Activated B cell treated with CpG ODN at 0.5 μM for 24 hours (primary cell): ENCODE measurements at regions not wholly inside any gene's neighbourhood (a gene's known extent, or its start where the extent isn't known, plus 50 kb on each side); places are given as distances from the start of the nearest gene placed in this dataset.
"Not testable (repeated sequence)": the region's sequence is repeated elsewhere in the genome, so short reads cannot be mapped to it uniquely, and the experiment has no call there.

Experiments
- ATAC-seq: fragments of 200-7000 bp; cut with Tn5 transposase; one replicate; pipeline ENCODE4 v1.10.0; 2021; ENCODE audit warnings: low read depth, mild to moderate bottlenecking, moderate library complexity
- CTCF ChIA-PET: fragments of 350-600 bp; sonication (Branson Sonifier 250); formaldehyde crosslinking; loops from one replicate; lab custom pipeline; 2021; ENCODE audit warnings: antibody characterized with exemption; lab: Charles Lee
- POLR2A ChIA-PET: fragments of 350-600 bp; sonication (Branson Sonifier 250); formaldehyde crosslinking; loops from one replicate; lab custom pipeline; 2021; ENCODE audit warnings: antibody characterized with exemption; lab: Charles Lee
- DNase-seq: peaks from one replicate; pipeline ENCODE4 v3.0.0; 2022
- H3K27ac Mint-ChIP-seq: one replicate; pipeline ENCODE4 v1.8.0; 2020; ENCODE audit warnings: mixed read lengths
- H3K27me3 Mint-ChIP-seq: one replicate; pipeline ENCODE4 v1.8.0; 2021; ENCODE audit warnings: mixed read lengths
- H3K36me3 Mint-ChIP-seq: one replicate; pipeline ENCODE4 v1.8.0; 2021; ENCODE audit warnings: low read depth, mixed read lengths
- H3K4me1 Mint-ChIP-seq: one replicate; pipeline ENCODE4 v1.8.0; 2021; ENCODE audit warnings: mixed read lengths
- H3K4me3 Mint-ChIP-seq: one replicate; pipeline ENCODE4 v1.8.0; 2020; ENCODE audit warnings: mild to moderate bottlenecking, mixed read lengths
- H3K9me3 Mint-ChIP-seq: one replicate; pipeline ENCODE4 v1.8.0; 2020; ENCODE audit warnings: mixed read lengths
- intact Hi-C: fragments of 100-400 bp; cut with micrococcal nuclease; formaldehyde crosslinking; loops from one replicate; pipeline ENCODE4 v1.15.1; 2024
- TF ChIP-seq, protein P1 (sequence below): fragments of 200-600 bp; IDR thresholded peaks from one replicate; pipeline ENCODE4 v1.8.0; 2022; ENCODE audit warnings: antibody characterized with exemption, mild to moderate bottlenecking

DNA sequence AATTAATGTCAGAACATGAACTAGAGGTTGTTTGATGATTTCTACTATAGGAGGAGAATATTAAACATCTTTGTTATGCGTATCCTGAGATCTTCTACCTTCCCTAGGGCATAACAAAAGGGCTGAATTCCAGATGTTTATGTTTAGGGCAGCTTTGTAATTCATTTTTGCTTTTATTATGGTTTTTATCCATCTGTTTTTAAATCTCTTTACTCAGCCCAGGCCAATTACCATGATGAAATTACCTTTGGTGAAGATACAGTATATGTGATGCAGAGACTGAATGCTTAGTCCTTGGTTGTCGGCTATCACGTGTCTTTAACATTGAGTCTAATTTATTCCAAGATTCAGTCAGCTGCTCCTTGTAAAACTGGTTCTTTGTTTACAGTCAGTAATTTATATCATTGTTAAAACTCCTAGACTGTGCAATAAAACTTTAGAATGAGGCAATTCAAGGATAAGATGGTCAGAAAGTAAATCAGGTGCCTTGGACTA is 176.9 kb downstream of the CTH start:
- TF ChIP-seq, protein P1, sequence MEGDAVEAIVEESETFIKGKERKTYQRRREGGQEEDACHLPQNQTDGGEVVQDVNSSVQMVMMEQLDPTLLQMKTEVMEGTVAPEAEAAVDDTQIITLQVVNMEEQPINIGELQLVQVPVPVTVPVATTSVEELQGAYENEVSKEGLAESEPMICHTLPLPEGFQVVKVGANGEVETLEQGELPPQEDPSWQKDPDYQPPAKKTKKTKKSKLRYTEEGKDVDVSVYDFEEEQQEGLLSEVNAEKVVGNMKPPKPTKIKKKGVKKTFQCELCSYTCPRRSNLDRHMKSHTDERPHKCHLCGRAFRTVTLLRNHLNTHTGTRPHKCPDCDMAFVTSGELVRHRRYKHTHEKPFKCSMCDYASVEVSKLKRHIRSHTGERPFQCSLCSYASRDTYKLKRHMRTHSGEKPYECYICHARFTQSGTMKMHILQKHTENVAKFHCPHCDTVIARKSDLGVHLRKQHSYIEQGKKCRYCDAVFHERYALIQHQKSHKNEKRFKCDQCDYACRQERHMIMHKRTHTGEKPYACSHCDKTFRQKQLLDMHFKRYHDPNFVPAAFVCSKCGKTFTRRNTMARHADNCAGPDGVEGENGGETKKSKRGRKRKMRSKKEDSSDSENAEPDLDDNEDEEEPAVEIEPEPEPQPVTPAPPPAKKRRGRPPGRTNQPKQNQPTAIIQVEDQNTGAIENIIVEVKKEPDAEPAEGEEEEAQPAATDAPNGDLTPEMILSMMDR: no peak
- Mint-ChIP-seq H3K27me3 (no peaks in the 10 kb centered on the region), H3K4me3 (no peak overlapping the region), H3K4me1 (no peaks in the 10 kb centered on the region), H3K36me3 (no peaks in the 10 kb centered on the region), H3K27ac (no peak overlapping the region), H3K9me3 (no peaks in the 10 kb centered on the region)
- CTCF ChIA-PET: no interaction called here
- DNase-seq: no peak
- intact Hi-C loops: no loop called here
- ATAC-seq: no peak
- POLR2A ChIA-PET: no interaction called here

DNA sequence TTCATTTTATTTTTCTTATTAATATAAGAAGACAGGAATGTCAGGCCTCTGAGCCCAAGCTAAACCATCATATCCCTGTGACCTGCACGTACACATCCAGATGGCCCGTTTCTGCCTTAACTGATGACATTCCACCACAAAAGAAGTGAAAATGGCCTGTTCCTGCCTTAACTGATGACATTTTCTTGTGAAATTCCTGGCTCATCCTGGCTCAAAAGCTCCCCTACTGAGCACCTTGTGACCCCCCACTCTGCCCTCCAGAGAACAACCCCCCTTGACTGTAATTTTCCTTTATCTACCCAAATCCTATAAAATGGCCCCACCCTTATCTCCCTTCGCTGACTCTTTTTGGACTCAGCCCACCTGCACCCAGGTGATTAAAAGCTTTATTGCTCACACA is 182.5 kb downstream of the CTH start:
- H3K9me3 Mint-ChIP-seq, H3K4me1 Mint-ChIP-seq, H3K4me3 Mint-ChIP-seq, H3K36me3 Mint-ChIP-seq, CTCF ChIA-PET, POLR2A ChIA-PET, H3K27ac Mint-ChIP-seq, ATAC-seq, intact Hi-C loops, H3K27me3 Mint-ChIP-seq, DNase-seq: not testable (repeated sequence)

DNA sequence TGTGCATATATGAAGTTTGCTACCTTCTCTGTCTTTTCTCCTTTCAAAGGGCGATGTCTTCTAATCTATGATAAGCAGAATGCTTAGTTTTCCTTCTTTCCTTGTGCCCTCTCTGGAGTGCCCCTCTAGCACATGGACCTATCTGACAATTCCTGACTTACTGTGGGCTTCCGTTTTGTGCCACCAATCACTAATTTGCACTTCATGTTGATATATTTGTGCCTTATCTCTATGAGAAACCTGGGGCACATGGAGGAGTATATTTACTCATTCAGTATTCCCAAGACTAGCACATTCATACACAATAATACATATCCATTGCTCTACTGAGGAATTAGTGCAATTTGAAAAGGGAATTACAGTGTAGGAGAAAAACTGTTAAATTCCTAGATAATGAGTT is 197.7 kb downstream of the CTH start:
- DNase-seq (no peak), ATAC-seq (no peak)
- Mint-ChIP-seq H3K27me3 (no peaks in the 10 kb centered on the region), H3K27ac (no peak overlapping the region), H3K4me1 (no peaks in the 10 kb centered on the region), H3K36me3 (no peaks in the 10 kb centered on the region), H3K4me3 (no peak overlapping the region), H3K9me3 (no peaks in the 10 kb centered on the region)
- TF ChIP-seq, protein P1: no peak
- ChIA-PET CTCF (no interaction called here), POLR2A (no interaction called here)
- intact Hi-C loops: no loop called here

DNA sequence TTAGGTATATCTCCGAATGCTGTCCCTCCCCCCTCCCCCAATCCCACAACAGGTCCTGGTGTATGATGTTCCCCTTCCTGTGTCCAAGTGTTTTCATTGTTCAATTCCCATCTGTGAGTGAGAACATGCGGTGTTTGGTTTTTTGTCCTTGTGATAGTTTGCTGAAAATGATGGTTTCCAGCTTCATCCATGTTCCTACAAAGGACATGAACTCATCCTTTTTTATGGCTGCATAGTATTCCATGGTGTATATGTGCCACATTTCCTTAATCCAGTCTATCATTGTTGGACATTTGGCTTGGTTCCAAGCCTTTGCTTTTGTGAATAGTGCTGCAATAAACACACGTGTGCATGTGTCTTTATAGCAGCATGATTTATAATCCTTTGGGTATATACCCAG is 199.1 kb downstream of the CTH start:
- H3K4me3 Mint-ChIP-seq, H3K36me3 Mint-ChIP-seq, H3K4me1 Mint-ChIP-seq, CTCF ChIA-PET, DNase-seq, ATAC-seq, POLR2A ChIA-PET, H3K27me3 Mint-ChIP-seq, intact Hi-C loops, H3K9me3 Mint-ChIP-seq, H3K27ac Mint-ChIP-seq: not testable (repeated sequence)

DNA sequence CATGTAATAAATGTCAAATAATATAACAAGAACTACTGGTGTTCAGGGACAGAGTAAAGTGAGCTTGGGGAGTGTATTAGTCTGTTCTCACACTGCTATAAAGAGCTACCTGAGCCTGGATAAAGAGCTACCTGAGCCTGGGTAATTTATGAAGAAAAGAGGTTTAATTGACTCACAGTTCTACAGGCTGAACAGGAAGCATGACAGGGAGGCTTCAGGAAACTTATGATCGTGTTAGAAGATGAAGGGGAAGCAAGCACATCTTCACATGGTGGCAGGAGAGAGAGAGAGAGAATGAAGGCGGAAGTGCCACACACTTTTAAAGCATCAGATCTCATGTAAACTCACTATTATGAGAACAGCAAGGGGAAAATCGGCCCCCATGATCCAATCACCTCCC is 205.9 kb downstream of the CTH start:
- no peak overlapping the region for H3K4me3 Mint-ChIP-seq
- ATAC-seq: no peak

DNA sequence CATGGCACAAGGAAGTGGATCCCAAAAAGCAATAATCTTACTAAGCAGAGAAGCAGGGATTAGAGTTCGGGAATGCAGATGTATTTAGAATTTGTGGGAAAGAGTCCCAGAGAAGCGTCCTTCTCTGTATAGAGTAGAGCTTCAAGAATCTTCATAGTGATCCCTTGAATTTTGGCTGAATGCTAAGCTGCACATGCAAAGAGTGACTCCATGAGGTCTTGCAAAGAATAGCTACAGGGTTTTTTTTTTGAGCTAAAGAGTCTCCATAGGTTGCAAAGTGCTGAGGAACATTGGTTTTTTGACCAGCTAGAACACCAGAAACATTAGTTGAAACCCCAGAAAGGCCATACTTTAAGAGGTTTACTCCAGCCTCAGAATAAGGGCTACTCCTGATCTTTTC is 206.7 kb downstream of the CTH start:
- DNase-seq (no peak), ATAC-seq (no peak)
- ChIA-PET CTCF (no interaction called here), POLR2A (no interaction called here)
- Mint-ChIP-seq H3K4me3 (no peak overlapping the region), H3K27ac (no peak overlapping the region), H3K4me1 (no peaks in the 10 kb centered on the region), H3K27me3 (no peaks in the 10 kb centered on the region), H3K36me3 (no peaks in the 10 kb centered on the region), H3K9me3 (peaks cover 4% of the 10 kb centered on the region)
- intact Hi-C loops: no loop called here
- TF ChIP-seq, protein P1: no peak

More for the DNA sequence above, 205.9 kb downstream of the CTH start:
- Mint-ChIP-seq H3K27me3 (no peaks in the 10 kb centered on the region), H3K4me1 (no peaks in the 10 kb centered on the region), H3K36me3 (no peaks in the 10 kb centered on the region), H3K27ac (no peak overlapping the region), H3K9me3 (peaks cover 4% of the 10 kb centered on the region)
- CTCF ChIA-PET: no interaction called here
- DNase-seq: no peak
- intact Hi-C loops: no loop called here
- TF ChIP-seq, protein P1: no peak
- POLR2A ChIA-PET: no interaction called here
